Caco-2 (cell line): ENCODE measurements at regions not wholly inside any gene's neighbourhood (a gene's known extent, or its start where the extent isn't known, plus 50 kb on each side); places are given as distances from the start of the nearest gene placed in this dataset.

ENCODE experiments used
- BruUV-seq: library from RNA; stranded (reverse); fragments of 400-500 nt; replicated peaks from 2 replicates; lab custom pipeline; 2021; lab: Mats Ljungman, UMichigan
- CTCF ChIA-PET: fragments of 300-600 bp; sonication (Branson Sonifier 250); formaldehyde crosslinking; loops from one replicate; lab custom pipeline; 2022; ENCODE audit warnings: antibody characterized with exemption; lab: Charles Lee
- POLR2A ChIA-PET: fragments of 300-600 bp; sonication (Branson Sonifier 250); formaldehyde crosslinking; loops from one replicate; lab custom pipeline; 2022; ENCODE audit warnings: antibody characterized with exemption; lab: Charles Lee
- DNase-seq, 2 experiments: peaks; one replicate each; pipeline versions ENCODE4 v3.0.0 to v3.0.0-alpha.2; 2020 to 2022
- H3K27me3 ChIP-seq: replicated peaks from 2 replicates; pipeline ENCODE4 v1.6.0; 2011; ENCODE audit warnings: low read length; ENCODE audit not compliant: control insufficient read depth, insufficient read depth
- H3K36me3 ChIP-seq: 2 replicates; pipeline ENCODE4 v1.5.1; 2011; ENCODE audit warnings: low read length; ENCODE audit not compliant: control insufficient read depth, insufficient read depth
- H3K4me1 ChIP-seq: fragments of 250-450 bp; sonication (Bioruptor Pico); 2 replicates; pipeline ENCODE4 v1.5.1; 2020; ENCODE audit warnings: mild to moderate bottlenecking
- H3K4me3 ChIP-seq: 2 replicates; pipeline ENCODE4 v1.5.1; 2011; ENCODE audit warnings: low read depth, mild to moderate bottlenecking, control low read depth, low read length
- H3K9me3 ChIP-seq: fragments of 250-450 bp; sonication (Bioruptor Pico); 2 replicates; pipeline ENCODE4 v1.5.1; 2020; ENCODE audit warnings: mild to moderate bottlenecking, moderate library complexity
- H3K27ac Mint-ChIP-seq: one replicate; pipeline ENCODE4 v1.8.0; 2022; ENCODE audit warnings: mixed read lengths; ENCODE audit not compliant: unreplicated experiment
- H3K27me3 Mint-ChIP-seq: one replicate; pipeline ENCODE4 v1.8.0; 2022; ENCODE audit warnings: mixed read lengths; ENCODE audit not compliant: insufficient read depth, unreplicated experiment
- H3K36me3 Mint-ChIP-seq: one replicate; pipeline ENCODE4 v1.8.0; 2022; ENCODE audit warnings: mild to moderate bottlenecking, mixed read lengths; ENCODE audit not compliant: insufficient read depth, unreplicated experiment
- H3K4me1 Mint-ChIP-seq: one replicate; pipeline ENCODE4 v1.8.0; 2022; ENCODE audit warnings: low read depth, mixed read lengths; ENCODE audit not compliant: unreplicated experiment
- H3K4me3 Mint-ChIP-seq: one replicate; pipeline ENCODE4 v1.8.0; 2022; ENCODE audit warnings: mild to moderate bottlenecking, moderate library complexity, mixed read lengths; ENCODE audit not compliant: unreplicated experiment
- H3K9me3 Mint-ChIP-seq: one replicate; pipeline ENCODE4 v1.8.0; 2022; ENCODE audit warnings: mixed read lengths; ENCODE audit not compliant: unreplicated experiment
- intact Hi-C: fragments of 100-400 bp; cut with micrococcal nuclease; formaldehyde crosslinking; loops from one replicate; pipeline ENCODE4 v1.10.0; 2022; ENCODE audit not compliant: unreplicated experiment
- TF ChIP-seq, protein P1 (sequence below), 2 experiments: fragments of 200-600 bp in 1 of 2; IDR thresholded peaks; 1 replicate in 1 of 2; 2 replicates in 1 of 2; pipeline versions ENCODE4 v1.5.1 to v1.8.0; 2011 to 2022; ENCODE audit warnings: antibody characterized with exemption in 1 of 2, control low read depth in 1 of 2, inconsistent platforms in 1 of 2, low read depth in 1 of 2, low read length in 1 of 2, mild to moderate bottlenecking in 1 of 2, moderate library complexity in 1 of 2; ENCODE audit not compliant: insufficient read depth in 1 of 2, severe bottlenecking in 1 of 2, unreplicated experiment in 1 of 2

- BruUV-seq, result no TSS peak
- no peaks in the 10 kb centered on the region for H3K27me3 Mint-ChIP-seq
- CTCF ChIA-PET, result no interaction called here
Measured at GRCh38 chr10:28186461-28186860, 116.4 kb downstream of the MPP7 start.

DNA sequence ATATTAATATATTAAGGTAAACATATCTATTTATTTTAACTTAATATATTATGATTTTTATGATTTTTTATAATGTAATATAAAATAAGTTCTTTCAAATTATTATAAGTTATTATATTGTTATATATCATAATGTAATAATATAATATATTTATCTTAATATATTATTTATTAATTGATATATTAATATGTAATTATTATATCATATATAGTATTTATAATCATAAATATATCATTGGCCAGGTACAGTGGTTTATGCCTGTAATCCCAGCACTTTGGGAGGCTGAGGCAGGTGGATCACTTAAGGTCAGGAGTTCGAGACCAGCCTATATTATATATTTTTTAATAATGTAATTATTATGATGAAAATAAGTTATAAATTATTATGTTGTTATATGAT, 118.1 kb downstream of the MPP7 start:
- CTCF ChIA-PET, result no interaction called here
- peaks cover 9% of the 10 kb centered on the region for H3K4me1 Mint-ChIP-seq

More at GRCh38 chr10:28186461-28186860, 116.4 kb downstream of the MPP7 start:
- Mint-ChIP-seq H3K4me1 (peaks cover 14% of the 10 kb centered on the region), H3K36me3 (no peaks in the 10 kb centered on the region), H3K4me3 (no peak overlapping the region), H3K9me3 (no peaks in the 10 kb centered on the region), H3K27ac (no peak overlapping the region)
- no peak overlapping the region for H3K4me3 ChIP-seq
- no peaks in the 10 kb centered on the region; the same call in 1 of the 2 replicates for H3K36me3 ChIP-seq
- intact Hi-C loops, result no loop called here
- DNase-seq, result no peak
- TF ChIP-seq, protein P1, sequence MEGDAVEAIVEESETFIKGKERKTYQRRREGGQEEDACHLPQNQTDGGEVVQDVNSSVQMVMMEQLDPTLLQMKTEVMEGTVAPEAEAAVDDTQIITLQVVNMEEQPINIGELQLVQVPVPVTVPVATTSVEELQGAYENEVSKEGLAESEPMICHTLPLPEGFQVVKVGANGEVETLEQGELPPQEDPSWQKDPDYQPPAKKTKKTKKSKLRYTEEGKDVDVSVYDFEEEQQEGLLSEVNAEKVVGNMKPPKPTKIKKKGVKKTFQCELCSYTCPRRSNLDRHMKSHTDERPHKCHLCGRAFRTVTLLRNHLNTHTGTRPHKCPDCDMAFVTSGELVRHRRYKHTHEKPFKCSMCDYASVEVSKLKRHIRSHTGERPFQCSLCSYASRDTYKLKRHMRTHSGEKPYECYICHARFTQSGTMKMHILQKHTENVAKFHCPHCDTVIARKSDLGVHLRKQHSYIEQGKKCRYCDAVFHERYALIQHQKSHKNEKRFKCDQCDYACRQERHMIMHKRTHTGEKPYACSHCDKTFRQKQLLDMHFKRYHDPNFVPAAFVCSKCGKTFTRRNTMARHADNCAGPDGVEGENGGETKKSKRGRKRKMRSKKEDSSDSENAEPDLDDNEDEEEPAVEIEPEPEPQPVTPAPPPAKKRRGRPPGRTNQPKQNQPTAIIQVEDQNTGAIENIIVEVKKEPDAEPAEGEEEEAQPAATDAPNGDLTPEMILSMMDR (IDR thresholded peaks at IDR 0.05; ENCODE audit: insufficient read depth in 1 of 2, low read depth in 1 of 2, low read length in 1 of 2, severe bottlenecking in 1 of 2, unreplicated experiment in 1 of 2), result no peak
- no peaks in the 10 kb centered on the region for H3K9me3 ChIP-seq
- POLR2A ChIA-PET, result interaction anchor here (0.5 kb wide), 1 partner anchor 117 kb away, joined by 3 read pairs; the partner anchor contains the start of gene MPP7
- H3K27me3 ChIP-seq, result no peaks in the 10 kb centered on the region
- H3K4me1 ChIP-seq, result no peaks in the 10 kb centered on the region

DNA sequence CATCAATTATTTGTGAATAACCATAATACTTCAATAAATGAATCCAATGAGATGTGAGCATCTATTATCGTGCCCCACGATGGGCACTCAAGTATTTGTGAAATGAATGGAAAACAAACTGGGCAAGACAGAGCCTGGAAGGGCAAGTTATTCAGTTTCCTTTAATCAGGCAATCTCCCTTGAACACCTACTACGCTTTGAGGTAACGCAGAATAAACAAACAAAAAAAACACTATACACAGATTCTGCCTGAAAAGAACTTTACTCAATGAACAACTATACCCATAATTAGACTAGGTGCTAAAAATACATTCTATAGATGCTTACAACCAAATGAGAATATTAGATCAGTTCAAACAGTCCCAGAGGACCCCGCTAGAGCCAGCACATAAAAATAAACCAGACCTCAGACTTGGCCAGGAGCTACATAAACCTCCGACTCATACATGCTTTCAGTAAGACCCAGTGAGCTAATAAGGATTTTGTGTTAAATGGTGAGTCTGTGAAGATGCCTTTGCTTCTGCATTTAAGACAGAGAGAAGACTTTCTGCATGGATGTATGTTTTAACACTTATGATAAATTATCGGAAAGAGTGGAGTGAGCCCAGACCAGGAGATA, 121.3 kb downstream of the MPP7 start:
- no peaks in the 10 kb centered on the region for H3K9me3 ChIP-seq
- no peaks in the 10 kb centered on the region for H3K27me3 ChIP-seq
- ChIA-PET CTCF (no interaction called here), POLR2A (no interaction called here)
- Mint-ChIP-seq H3K4me1 (peaks cover 16% of the 10 kb centered on the region), H3K4me3 (no peak overlapping the region), H3K9me3 (no peaks in the 10 kb centered on the region), H3K36me3 (no peaks in the 10 kb centered on the region), H3K27me3 (no peaks in the 10 kb centered on the region), H3K27ac (no peak overlapping the region)
- DNase-seq, result no peak
- H3K4me1 ChIP-seq, result 0 out of 2 replicates have a peak, but pooled peaks cover 4% of the 10 kb centered on the region
- TF ChIP-seq, protein P1 (IDR thresholded peaks at IDR 0.05; ENCODE audit: insufficient read depth in 1 of 2, low read depth in 1 of 2, low read length in 1 of 2, severe bottlenecking in 1 of 2, unreplicated experiment in 1 of 2), result no peak
- H3K4me3 ChIP-seq, result no peak overlapping the region
- no TSS peak for BruUV-seq
- intact Hi-C loops, result loop anchor here (5.0 kb wide), 1 partner anchor 201 kb away; no protein-coding TSS in a partner anchor
- no peaks in the 10 kb centered on the region; the same call in 1 of the 2 replicates for H3K36me3 ChIP-seq

More for the DNA sequence above, 118.1 kb downstream of the MPP7 start:
- Histone ChIP-seq H3K4me1 (no peaks in the 10 kb centered on the region), H3K27me3 (no peaks in the 10 kb centered on the region), H3K9me3 (no peaks in the 10 kb centered on the region), H3K36me3 (no peaks in the 10 kb centered on the region; the same call in 1 of the 2 replicates), H3K4me3 (no peak overlapping the region)
- intact Hi-C loops, result loop anchor here (5.0 kb wide), 1 partner anchor 197 kb away; no protein-coding TSS in a partner anchor
- no peak for DNase-seq
- no peaks in the 10 kb centered on the region for H3K36me3 Mint-ChIP-seq
- TF ChIP-seq, protein P1 (IDR thresholded peaks at IDR 0.05; ENCODE audit: insufficient read depth in 1 of 2, low read depth in 1 of 2, low read length in 1 of 2, severe bottlenecking in 1 of 2, unreplicated experiment in 1 of 2), result no peak
- H3K9me3 Mint-ChIP-seq, result no peaks in the 10 kb centered on the region
- no TSS peak for BruUV-seq
- H3K4me3 Mint-ChIP-seq, result no peak overlapping the region
- POLR2A ChIA-PET, result no interaction called here
- no peak overlapping the region for H3K27ac Mint-ChIP-seq
- H3K27me3 Mint-ChIP-seq, result no peaks in the 10 kb centered on the region
